Fibroblast of lung (primary cell): ENCODE measurements at regions not wholly inside any gene's neighbourhood (a gene's known extent, or its start where the extent isn't known, plus 50 kb on each side); places are given as distances from the start of the nearest gene placed in this dataset.
A peak's percentile ranks its signal among the peaks of the same experiment; 100 is the strongest.

ENCODE experiments used
- DNase-seq, 2 donors: peaks; one replicate each; pipeline versions ENCODE4 v3.0.0 to v3.0.0-alpha.2; 2010; ENCODE audit warnings: low read depth in 2 of 2
- H2AFZ ChIP-seq: 2 replicates; pipeline ENCODE4 v1.5.1; 2012; ENCODE audit warnings: low read length, control low read depth, inconsistent platforms
- H3K27ac ChIP-seq: 2 replicates; pipeline ENCODE4 v1.5.1; 2011; ENCODE audit warnings: low read length, control low read depth; ENCODE audit not compliant: insufficient read depth
- H3K27me3 ChIP-seq: 2 replicates; pipeline ENCODE4 v1.5.1; 2011; ENCODE audit warnings: mild to moderate bottlenecking, low read length; ENCODE audit not compliant: control insufficient read depth, insufficient read depth
- H3K36me3 ChIP-seq: 2 replicates; pipeline ENCODE4 v1.5.1; 2011; ENCODE audit warnings: low read length; ENCODE audit not compliant: control insufficient read depth, insufficient read depth
- H3K4me1 ChIP-seq: 2 replicates; pipeline ENCODE4 v1.5.1; 2011; ENCODE audit warnings: low read length; ENCODE audit not compliant: control insufficient read depth, insufficient read depth; ENCODE audit errors: extremely low read depth
- H3K4me2 ChIP-seq: 2 replicates; pipeline ENCODE4 v1.5.1; 2011; ENCODE audit warnings: low read length, control low read depth; ENCODE audit not compliant: insufficient read depth; ENCODE audit errors: extremely low read depth
- H3K4me3 ChIP-seq, 4 experiments: fragments of 200-600 bp in 1 of 4; sonication (generic) in 1 of 4; replicated peaks in 1 of 4; 2 replicates each; pipeline ENCODE4 v1.5.1; 2011 to 2016; ENCODE audit warnings: low read length in 4 of 4, low read depth in 3 of 4, mild to moderate bottlenecking in 3 of 4, control low read depth in 2 of 4, inconsistent platforms in 1 of 4, mixed read lengths in 1 of 4; ENCODE audit not compliant: insufficient read depth in 1 of 4; ENCODE audit errors: control extremely low read depth in 1 of 4
- H3K79me2 ChIP-seq: 2 replicates; pipeline ENCODE4 v1.5.1; 2012; ENCODE audit warnings: mild to moderate bottlenecking, low read length, inconsistent platforms; ENCODE audit not compliant: control insufficient read depth, insufficient read depth
- H3K9ac ChIP-seq: 2 replicates; pipeline ENCODE4 v1.5.1; 2011; ENCODE audit warnings: mild to moderate bottlenecking, low read length, control low read depth; ENCODE audit not compliant: insufficient read depth
- H3K9me3 ChIP-seq: 2 replicates; pipeline ENCODE4 v1.5.1; 2012; ENCODE audit warnings: low read depth, low read length; ENCODE audit not compliant: control insufficient read depth, insufficient read depth
- H4K20me1 ChIP-seq: 2 replicates; pipeline ENCODE4 v1.5.1; 2011; ENCODE audit warnings: low read length; ENCODE audit not compliant: control insufficient read depth, insufficient read depth; ENCODE audit errors: extremely low read depth
- EZH2 ChIP-seq: IDR thresholded peaks from 2 replicates; pipeline ENCODE4 v1.5.1; 2012; ENCODE audit warnings: low read length, control low read depth, mild to moderate bottlenecking; ENCODE audit errors: missing control alignments
- TF ChIP-seq, protein P1 (sequence below), 2 donors: IDR thresholded peaks in 1 of 2; conservative IDR thresholded peaks in 1 of 2; 1 replicate in 1 of 2; 2 replicates in 1 of 2; pipeline ENCODE4 v1.5.1; 2011 to 2012; ENCODE audit warnings: low read length in 2 of 2, control low read depth in 1 of 2, inconsistent platforms in 1 of 2, low read depth in 1 of 2, mild to moderate bottlenecking in 1 of 2

DNA sequence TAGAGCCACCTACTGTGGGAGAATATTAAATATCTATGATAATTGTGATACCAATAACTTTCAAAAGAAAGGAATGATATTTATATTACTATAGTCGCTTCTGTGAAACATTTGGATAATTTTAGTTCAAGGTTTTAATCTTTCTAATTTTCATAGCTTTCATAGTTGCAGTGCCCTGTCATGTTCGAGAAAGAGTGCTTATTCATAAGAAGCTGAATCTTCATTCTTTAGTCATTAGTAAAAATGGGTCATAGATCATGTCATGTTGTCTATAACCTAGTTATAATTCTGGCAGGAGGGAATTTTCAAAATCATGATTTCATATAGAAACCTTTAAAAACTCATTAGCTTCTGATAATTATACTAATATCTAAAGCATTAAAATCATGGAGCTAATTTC lies 685.6 kb downstream of the CETN3 start:
- peak in 1 of 2 donors; percentile 32 for DNase-seq

DNA sequence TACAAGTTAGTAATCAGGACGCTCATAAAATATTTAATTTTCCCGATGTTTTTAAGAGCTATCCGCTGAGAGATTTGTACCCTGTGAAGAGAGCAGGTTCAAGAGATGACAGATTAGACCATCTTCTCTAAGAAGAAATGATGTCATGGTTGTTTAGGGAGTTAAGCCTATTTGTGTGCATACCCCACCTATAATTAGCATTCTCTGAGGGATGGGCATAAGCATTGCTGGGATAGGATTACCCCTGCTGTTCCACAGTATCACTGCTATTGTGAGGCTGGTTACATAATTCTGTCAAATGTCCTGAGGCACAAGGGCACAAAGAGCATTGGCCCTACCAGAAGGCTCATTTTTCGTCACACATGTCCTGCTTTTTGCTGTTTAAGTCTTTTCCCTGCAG lies 687.0 kb downstream of the CETN3 start:
- Histone ChIP-seq H3K4me2 (no peak overlapping the region), H2AFZ (no peak overlapping the region), H3K4me3 (no peak overlapping the region), H4K20me1 (no peaks in the 10 kb centered on the region), H3K27me3 (no peaks in the 10 kb centered on the region), H3K9ac (no peak overlapping the region), H3K79me2 (no peaks in the 10 kb centered on the region), H3K4me1 (no peaks in the 10 kb centered on the region), H3K27ac (no peak overlapping the region), H3K9me3 (no peaks in the 10 kb centered on the region), H3K36me3 (no peaks in the 10 kb centered on the region)
- no peak for TF ChIP-seq EZH2
- TF ChIP-seq, protein P1, sequence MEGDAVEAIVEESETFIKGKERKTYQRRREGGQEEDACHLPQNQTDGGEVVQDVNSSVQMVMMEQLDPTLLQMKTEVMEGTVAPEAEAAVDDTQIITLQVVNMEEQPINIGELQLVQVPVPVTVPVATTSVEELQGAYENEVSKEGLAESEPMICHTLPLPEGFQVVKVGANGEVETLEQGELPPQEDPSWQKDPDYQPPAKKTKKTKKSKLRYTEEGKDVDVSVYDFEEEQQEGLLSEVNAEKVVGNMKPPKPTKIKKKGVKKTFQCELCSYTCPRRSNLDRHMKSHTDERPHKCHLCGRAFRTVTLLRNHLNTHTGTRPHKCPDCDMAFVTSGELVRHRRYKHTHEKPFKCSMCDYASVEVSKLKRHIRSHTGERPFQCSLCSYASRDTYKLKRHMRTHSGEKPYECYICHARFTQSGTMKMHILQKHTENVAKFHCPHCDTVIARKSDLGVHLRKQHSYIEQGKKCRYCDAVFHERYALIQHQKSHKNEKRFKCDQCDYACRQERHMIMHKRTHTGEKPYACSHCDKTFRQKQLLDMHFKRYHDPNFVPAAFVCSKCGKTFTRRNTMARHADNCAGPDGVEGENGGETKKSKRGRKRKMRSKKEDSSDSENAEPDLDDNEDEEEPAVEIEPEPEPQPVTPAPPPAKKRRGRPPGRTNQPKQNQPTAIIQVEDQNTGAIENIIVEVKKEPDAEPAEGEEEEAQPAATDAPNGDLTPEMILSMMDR (conservative IDR thresholded peaks at IDR 0.05 in 1 of 2, IDR thresholded peaks at IDR 0.05 in 1 of 2; ENCODE audit: low read depth in 1 of 2, low read length in 2 of 2): no peak
- no peak for DNase-seq

More for the DNA sequence above, 685.6 kb downstream of the CETN3 start:
- H3K36me3 ChIP-seq: no peaks in the 10 kb centered on the region
- no peak overlapping the region for H3K4me2 ChIP-seq
- H4K20me1 ChIP-seq: no peaks in the 10 kb centered on the region
- H2AFZ ChIP-seq: no peak overlapping the region
- H3K4me3 ChIP-seq: no peak overlapping the region
- H3K27ac ChIP-seq: no peak overlapping the region
- no peak overlapping the region for H3K9ac ChIP-seq
- no peaks in the 10 kb centered on the region for H3K4me1 ChIP-seq
- H3K27me3 ChIP-seq: no peaks in the 10 kb centered on the region
- TF ChIP-seq EZH2: no peak
- TF ChIP-seq, protein P1 (conservative IDR thresholded peaks at IDR 0.05 in 1 of 2, IDR thresholded peaks at IDR 0.05 in 1 of 2; ENCODE audit: low read depth in 1 of 2, low read length in 2 of 2): no peak
- H3K79me2 ChIP-seq: no peaks in the 10 kb centered on the region
- H3K9me3 ChIP-seq: no peaks in the 10 kb centered on the region

DNA sequence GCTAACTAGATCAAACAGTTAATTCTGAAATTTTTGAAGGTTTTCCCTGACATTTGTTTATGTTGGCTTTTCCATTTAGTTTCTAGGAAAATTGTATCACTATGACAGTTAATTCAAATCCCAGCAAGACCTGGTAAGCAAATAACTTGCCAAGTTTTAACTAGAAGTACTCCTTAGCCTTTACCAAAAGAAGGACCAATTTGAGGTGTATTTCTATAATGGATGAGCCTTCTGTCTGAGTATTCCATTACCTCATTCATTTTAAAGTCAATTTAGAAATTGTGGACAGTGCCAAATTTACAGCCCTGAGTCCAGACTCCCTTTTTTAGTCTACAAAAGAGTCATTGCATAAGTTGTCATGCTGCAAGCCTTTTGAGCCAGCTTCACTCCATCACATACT lies 687.6 kb downstream of the CETN3 start:
- Histone ChIP-seq H3K36me3 (no peaks in the 10 kb centered on the region), H3K79me2 (no peaks in the 10 kb centered on the region), H3K4me1 (no peaks in the 10 kb centered on the region), H3K27ac (no peak overlapping the region), H3K9ac (no peak overlapping the region), H2AFZ (no peak overlapping the region), H3K4me3 (no peak overlapping the region), H3K4me2 (no peak overlapping the region), H3K27me3 (no peaks in the 10 kb centered on the region), H4K20me1 (no peaks in the 10 kb centered on the region), H3K9me3 (no peaks in the 10 kb centered on the region)
- TF ChIP-seq EZH2: no peak
- TF ChIP-seq, protein P1 (conservative IDR thresholded peaks at IDR 0.05 in 1 of 2, IDR thresholded peaks at IDR 0.05 in 1 of 2; ENCODE audit: low read depth in 1 of 2, low read length in 2 of 2): no peak
- DNase-seq: no peak
